ENCODE measurements at regions not wholly inside any gene's neighbourhood (a gene's known extent, or its start where the extent isn't known, plus 50 kb on each side); places are given as distances from the start of the nearest gene placed in this dataset.

DNA sequence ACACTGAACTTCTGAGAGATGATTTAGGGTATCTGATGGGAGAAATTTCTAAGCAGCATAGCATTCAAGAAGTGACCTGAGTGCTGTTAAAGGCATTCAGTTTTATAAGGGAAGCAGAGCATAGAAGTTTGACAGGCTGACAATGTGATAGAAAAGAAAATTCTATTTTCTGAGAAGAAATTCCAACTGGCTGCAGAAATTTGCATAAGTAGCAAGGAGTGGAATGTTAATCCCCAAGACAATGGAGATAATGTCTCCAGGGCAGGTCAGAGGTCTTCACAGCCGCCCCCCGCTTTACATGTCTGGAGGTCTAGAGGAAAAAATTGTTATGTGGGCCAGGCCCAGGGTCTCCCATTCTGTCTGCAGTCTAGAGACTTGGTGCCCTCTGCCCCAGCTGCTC, 1361.8 kb upstream of the EYS start:
- H4K20me1 ChIP-seq (replicated peaks; ENCODE audit: control insufficient read depth, extremely low read depth, insufficient read depth, low read length), result no peaks in the 10 kb centered on the region
- H3K4me2 ChIP-seq (ENCODE audit: insufficient read depth, low read length), result no peak overlapping the region
- no peaks in the 10 kb centered on the region for H3K4me1 ChIP-seq (ENCODE audit: control insufficient read depth, extremely low read depth, insufficient read depth, low read length)
- TF ChIP-seq GATA2 (IDR thresholded peaks at IDR 0.05; ENCODE audit: insufficient read depth, insufficient read length, low read depth, low read length) (no peak), MYC (IDR thresholded peaks at IDR 0.05; ENCODE audit: low read depth, low read length) (no peak), FOS (IDR thresholded peaks at IDR 0.05; ENCODE audit: borderline replicate concordance, insufficient read depth, low read length) (no peak), EZH2 (IDR thresholded peaks at IDR 0.05; ENCODE audit: borderline replicate concordance, low read depth, low read length, severe bottlenecking) (no peak), MAX (IDR thresholded peaks at IDR 0.05; ENCODE audit: insufficient read depth, insufficient read length) (no peak), POLR2AphosphoS5 (IDR thresholded peaks at IDR 0.05; ENCODE audit: insufficient read depth, low read depth, low read length) (no peak), JUN (IDR thresholded peaks at IDR 0.05; ENCODE audit: borderline replicate concordance, insufficient read depth, insufficient read length, low read depth) (no peak), CTCF (IDR thresholded peaks at IDR 0.05; ENCODE audit: extremely low read depth in 1 of 2, insufficient read depth in 1 of 2, low read depth in 1 of 2, low read length in 2 of 2) (no peak), POLR2A (IDR thresholded peaks at IDR 0.05; ENCODE audit: low read depth, low read length) (no peak)
- H3K27ac ChIP-seq (ENCODE audit: insufficient read depth, low read depth, low read length), result no peak overlapping the region
- no peak for DNase-seq (ENCODE audit: low read depth, low spot score)
- H3K36me3 ChIP-seq (ENCODE audit: control insufficient read depth in 2 of 2, extremely low read depth in 1 of 2, insufficient read depth in 2 of 2, low read length in 2 of 2), result no peaks in the 10 kb centered on the region
- ChIA-PET CTCF (no interaction called here), POLR2A (no interaction called here)
- dilution Hi-C loops (cut with MboI; ENCODE audit: extremely low pct_ligation_motif_present, low sequenced_read_pairs), result no loop called here
- no TSS peak for BruUV-seq (replicated peaks)
- no peak overlapping the region for H2AFZ ChIP-seq (ENCODE audit: low read depth, low read length)
- H3K9me3 ChIP-seq (replicated peaks; ENCODE audit: control insufficient read depth, insufficient read depth, low read length), result no peaks in the 10 kb centered on the region
- no peaks in the 10 kb centered on the region for H3K9me1 ChIP-seq (replicated peaks; ENCODE audit: control insufficient read depth, extremely low read depth, insufficient read depth, low read length)
- no peak overlapping the region for H3K4me3 ChIP-seq (replicated peaks in 1 of 3; ENCODE audit: insufficient read depth in 1 of 3, low read depth in 1 of 3, low read length in 3 of 3)
- no peak for FAIRE-seq
- intact Hi-C loops (cut with micrococcal nuclease), result loop anchor here (5.0 kb wide), 2 partner anchors 1159 to 1569 kb away; partner anchors contain the start of gene ADGRB3
- H3K79me2 ChIP-seq (ENCODE audit: control insufficient read depth, insufficient read depth, low read length), result no peaks in the 10 kb centered on the region
- H3K9ac ChIP-seq (replicated peaks; ENCODE audit: extremely low read depth, insufficient read depth, low read length), result no peak overlapping the region
- no peaks in the 10 kb centered on the region for H3K27me3 ChIP-seq (ENCODE audit: control insufficient read depth in 2 of 2, insufficient read depth in 2 of 2, low read length in 2 of 2)

Data from endothelial cell of umbilical vein (primary cell).